SK-N-MC (cell line): ENCODE measurements at regions not wholly inside any gene's neighbourhood (a gene's known extent, or its start where the extent isn't known, plus 50 kb on each side); places are given as distances from the start of the nearest gene placed in this dataset.

Experiments used
- EZH2 ChIP-seq: fragments of 200-600 bp; sonication (generic); IDR thresholded peaks from one replicate; pipeline ENCODE4 v1.6.1; 2017; ENCODE audit warnings: antibody characterized with exemption
- POLR2AphosphoS5 ChIP-seq: IDR thresholded peaks from 2 replicates; pipeline ENCODE4 v1.6.1; 2012; ENCODE audit warnings: mild to moderate bottlenecking, low read depth, low read length, borderline replicate concordance

DNA sequence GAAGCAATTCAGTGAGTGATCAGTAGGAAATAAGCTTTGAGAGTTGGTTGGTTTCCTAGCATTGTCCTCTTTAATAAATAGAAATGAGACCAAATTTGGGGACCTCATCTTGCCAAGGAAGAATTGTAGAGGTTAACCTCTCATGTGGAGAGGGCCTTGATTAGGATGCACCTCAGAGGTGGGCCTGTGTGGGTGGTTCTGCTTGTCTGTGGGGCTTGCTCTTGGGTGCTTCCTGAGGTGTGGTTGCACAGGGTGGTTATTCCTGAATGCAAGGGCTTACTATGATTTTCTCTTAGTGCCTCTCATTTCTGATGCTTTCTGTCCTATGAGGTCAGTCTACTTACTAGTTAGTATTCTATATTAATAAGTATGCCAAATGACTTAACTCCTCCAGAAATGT is 89.6 kb upstream of the MGAT5 start:
- no peak for TF ChIP-seq EZH2
- TF ChIP-seq POLR2AphosphoS5 = no peak
